ENCODE measurements at regions not wholly inside any gene's neighbourhood (a gene's known extent, or its start where the extent isn't known, plus 50 kb on each side); places are given as distances from the start of the nearest gene placed in this dataset.

DNA sequence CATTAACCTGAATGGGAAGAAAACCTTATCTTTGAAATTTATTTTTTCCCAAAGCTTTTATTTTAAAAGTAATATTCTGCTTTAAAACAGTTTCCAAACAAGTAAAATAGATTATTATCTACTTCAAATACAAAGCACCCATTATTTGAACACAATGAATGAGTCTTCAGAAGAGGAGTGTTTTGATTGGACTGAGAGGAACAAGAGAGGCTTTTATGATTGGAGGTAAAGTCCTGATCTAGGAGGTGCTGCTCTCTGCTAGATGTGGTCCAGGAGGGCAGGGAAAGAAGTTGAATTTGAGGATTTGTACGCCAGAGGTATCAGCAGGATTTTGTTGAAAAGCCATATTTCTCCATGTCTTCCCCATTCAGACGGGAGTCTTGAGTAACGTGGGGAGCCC lies 900.7 kb downstream of the SOCS6 start:
- DNase-seq: no peak

DNA sequence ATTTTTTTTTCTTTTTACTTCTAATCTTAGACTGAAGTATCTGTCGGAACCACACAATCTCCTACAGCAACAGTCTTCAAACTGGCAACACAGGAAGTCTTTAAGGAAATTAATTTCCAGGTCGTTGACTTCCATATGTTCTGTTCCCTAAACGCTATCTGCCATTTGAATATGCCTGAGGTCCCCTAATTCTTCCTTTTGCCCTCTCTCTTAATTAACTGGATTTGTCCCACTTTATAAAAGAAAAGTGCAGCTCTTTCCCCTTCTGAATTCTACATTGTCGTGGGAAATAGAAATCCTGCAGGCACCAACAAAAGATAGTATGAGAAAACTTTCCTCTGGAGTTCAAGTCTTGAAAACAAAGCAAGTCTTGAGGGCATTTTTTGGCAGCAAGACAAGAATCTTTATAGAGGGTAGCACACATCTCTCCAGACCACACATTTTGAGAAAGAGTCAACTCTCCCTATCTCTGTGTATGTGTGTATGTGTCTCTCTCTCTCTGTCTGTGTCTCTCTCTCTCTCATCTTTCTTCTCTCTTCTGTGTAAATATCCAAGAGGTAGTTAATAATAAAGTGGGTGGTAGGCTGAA lies 879.8 kb downstream of the SOCS6 start:
- no peak for DNase-seq

DNA sequence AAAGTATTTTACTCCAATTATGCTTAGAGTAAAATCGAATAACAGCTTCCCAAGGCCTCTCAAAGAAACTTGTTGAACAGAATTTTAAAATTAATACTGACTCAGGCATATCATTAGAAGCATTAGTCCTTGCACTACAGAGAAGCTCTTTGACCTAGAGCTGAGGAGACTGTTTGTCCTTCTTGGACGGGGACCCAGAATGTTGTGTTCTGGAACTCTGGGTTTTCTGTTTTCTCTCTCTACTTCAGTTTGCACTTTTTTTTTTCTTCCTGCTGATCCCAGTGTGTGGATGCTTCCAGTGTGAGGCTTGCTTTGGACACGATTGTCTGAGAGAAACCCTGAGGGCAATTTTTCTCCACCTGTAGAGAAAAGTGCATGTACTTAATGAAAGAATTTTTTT lies 847.6 kb downstream of the SOCS6 start:
- no peak for DNase-seq

DNA sequence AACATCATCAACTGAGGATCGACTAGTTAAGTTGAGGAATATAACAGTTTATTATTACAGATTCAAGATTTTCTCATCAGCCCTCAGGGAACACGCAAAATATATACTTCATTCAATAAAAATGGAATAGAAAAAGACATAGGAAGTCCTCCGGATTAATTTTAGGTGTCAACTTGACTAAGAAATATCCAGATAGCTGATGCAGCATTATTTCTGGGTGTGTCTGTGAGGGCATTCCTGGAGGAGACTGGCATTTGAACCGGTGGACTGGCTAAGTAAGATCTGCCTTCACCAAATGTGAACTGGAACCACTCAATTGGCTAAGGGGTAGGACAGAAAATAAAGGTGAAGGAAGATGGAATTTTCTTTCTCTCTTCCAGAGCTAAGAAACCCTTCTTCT lies 845.3 kb downstream of the SOCS6 start:
- DNase-seq: no peak

DNA sequence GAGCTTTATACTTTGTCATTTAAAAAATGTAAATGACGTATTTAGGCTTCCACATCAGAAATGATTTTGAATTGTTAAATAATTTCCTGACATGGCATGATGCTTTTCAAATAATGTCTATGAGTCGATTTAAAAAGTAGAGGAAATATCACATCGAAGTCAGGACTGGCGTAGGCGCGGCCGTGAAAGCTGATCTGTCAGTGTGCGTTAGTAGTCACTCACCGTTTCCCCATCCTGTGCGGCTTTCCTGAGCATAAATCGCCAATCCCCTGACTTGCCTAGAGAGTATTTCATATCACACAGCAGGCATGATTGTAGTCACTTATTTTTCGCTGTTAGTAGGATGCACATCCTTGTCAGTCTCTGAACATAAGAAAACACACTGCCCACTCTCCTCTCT lies 843.1 kb downstream of the SOCS6 start:
- no peak for DNase-seq

DNA sequence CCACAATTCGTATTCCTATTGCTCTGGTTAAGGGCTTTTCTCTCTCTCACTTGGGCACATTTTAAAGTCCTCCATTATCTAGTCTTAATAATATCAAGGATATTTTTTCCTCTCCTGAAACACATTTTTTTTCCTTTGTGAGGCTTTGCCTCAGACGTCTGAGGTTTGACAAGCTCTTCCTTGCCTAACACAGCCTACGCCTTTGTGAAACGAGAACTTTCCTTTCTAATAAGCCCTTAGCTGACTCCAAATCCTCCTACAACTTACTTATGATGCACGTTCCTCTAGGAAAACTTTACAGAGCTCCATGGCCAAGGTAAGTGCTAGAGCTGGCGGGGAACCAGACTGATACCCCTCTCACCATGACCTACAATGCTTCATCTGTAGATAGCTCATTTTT lies 841.5 kb downstream of the SOCS6 start:
- no peak for DNase-seq

DNA sequence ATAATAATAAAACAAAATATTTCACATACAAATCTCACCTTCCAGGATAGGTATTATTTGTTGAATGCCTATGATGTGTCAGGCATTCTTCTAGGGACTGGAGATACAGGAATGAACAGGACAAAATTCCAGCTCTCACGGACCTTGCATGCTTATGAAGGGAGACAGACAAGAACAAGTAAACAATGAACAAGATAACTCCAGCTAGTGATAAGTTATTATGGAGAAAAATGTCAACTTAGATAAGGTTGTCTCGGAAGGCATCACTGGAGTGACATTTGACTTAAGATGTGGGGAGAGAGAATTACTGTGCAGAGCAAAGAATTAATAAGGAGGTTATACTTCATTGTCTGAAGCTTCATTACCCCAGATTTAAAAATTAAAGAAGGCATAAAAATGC lies 836.7 kb downstream of the SOCS6 start:
- no peak for DNase-seq

DNA sequence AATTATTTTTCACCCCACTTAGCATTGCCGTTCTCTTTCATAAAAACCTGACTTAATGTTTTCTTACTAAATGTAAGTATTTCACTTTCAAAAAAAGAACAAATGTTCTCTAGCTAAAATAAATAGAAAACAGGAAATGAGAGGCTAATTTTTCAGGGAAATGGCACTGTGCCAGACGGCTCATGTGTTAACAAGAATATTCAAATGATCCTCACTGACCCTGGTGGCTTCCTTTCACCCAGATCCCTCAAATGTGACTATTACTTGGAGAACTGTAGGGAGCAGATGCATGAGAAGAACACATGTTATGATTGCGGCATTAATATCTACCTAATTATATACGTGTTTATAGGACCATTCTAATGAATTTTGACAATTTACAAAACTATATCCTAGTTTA lies 827.7 kb downstream of the SOCS6 start:
- no peak for DNase-seq

DNA sequence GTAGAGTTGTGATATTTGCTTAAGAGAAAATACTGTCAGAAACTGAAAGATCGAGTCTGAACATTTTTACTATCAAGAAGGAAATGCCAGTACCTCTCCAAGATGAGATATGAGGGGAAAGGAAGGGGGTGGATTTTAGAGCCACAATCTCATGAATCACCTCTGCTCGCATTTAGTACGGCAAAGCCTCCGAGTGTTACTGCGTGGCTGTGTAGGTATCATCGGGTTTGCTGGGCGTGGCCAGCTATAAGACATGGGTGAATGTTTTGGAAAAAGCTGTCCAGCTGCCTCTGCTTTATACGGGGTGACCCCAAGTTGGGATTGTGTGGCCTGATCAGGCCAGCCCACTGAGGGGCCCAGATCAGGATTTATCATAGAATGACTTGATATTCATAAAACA lies 826.4 kb downstream of the SOCS6 start:
- no peak for DNase-seq

DNA sequence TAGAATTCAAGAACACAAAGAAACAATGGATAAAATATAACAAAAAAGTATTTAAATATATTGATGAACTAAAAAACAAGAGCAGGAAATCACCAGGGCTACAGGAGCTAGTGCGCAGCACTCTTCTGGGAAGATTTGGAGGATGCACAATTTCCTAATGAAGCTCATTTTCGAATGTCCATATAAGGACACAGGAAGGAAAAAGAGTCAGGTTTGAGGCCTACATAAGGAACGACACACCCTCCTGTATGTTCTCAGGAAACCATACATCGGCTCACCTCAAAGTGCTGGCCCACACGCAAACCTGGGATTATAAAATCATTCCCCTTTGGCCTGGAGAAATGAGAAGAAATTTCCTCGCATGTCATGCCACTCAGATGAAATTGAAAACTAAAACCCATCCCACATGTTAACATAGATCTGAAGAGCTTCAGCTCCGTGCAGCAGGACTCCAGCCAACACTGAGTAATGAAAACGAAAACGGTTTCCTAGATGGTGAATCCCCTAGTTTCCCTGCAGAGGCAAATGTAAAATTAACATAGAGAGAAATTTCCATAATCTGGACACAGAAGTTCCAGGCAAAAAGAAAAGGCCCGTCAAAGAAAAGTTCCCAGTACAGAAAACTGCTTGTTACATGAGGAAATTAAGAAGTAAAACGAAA lies 825.8 kb downstream of the SOCS6 start:
- DNase-seq: no peak

DNA sequence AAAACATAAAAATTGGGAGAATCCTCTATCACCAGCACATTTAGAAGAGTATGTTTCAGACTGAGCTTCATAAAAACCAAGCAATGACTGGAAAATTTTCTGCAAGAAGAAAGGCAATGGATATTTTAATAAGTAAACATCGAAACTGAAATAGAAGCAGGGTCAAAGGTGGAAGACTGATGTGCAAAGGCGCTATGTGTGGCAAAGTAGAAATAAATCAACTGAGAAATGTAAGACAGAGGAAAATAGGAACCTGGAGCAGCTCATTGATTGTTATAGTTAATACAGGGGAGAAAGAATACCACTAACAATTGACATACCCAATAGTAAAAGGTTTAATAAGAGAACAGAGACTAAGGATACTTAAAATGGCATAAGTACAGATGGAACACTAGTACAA lies 818.4 kb downstream of the SOCS6 start:
- DNase-seq: no peak

DNA sequence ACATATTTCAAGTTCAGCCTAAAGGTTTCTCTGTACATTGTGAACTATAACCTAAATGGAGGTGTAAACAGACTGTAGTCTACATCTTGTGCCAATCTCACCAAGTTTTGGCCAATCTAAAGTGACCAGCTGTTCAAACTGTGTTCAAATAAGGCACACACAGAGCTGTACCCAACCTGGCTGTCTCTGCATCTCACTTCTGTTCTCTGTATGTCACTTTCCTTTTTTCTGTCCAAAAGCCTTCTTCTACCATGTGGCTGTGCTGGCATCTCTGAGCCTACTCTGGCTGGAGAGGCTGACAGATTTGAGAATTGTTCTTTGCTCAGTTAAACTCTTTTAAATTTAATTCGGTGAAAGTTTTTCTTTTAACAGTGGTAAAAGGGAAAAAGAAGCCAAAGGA lies 817.9 kb downstream of the SOCS6 start:
- no peak for DNase-seq

DNA sequence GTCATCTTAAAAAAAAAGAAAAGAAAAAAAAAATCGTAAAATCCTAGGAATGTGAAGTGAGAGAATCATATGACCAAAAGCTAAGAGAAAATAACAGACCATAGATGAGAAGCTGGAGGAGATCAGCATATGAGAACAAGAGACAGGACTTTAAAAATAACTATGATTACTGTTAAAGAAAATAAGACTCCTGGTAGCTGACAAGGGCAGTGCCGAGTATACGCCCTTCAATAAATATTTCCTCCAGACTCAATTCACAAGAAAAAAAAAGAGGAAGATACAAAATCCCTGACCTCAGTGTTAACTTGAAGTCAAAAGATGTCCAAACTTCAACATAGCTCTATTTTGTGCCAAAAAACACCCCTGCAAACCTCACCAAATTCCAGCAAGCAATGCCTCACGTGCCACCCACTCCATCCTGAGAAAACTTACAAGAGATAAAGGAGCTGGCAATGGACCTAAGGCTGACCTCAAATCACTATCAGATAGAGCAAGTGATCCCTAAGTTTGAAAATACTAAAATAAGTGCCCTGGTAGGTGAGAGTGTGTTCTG lies 817.2 kb downstream of the SOCS6 start:
- DNase-seq: no peak

DNA sequence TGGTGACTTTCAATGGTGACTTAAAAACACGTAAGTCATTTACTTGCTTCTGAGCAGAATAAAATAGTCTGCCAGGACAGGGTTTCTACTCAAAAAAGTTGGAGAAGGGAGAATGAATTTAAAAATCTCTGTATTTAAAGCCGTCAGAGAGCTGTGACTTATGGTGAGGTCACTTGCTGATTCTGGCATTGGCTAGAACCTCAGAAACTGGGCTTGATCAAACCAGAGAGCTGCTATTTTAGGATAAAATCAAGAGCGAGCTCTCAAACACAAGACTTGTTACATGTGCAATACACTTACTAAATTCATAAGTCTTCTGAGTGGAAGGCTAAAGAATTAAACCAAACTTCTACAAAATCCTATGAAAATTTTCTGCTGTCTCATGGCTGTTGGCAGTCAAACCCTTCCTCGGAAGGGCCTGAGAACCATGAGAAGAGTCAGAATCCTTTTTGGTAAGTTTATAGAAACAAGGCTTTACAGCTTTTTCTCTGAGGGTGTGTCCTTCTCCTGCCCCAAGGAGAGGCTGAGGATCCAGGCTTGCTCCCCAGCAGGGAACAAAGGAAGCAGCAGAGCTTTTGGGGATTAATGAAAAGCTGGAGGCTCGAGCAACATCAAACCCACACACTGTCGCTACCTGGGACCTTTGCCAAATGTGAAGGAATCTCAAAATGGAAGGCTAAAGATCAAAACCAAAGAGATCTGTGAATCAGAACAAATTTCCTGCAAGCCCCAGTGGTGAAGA lies 816.4 kb downstream of the SOCS6 start:
- no peak for DNase-seq

DNA sequence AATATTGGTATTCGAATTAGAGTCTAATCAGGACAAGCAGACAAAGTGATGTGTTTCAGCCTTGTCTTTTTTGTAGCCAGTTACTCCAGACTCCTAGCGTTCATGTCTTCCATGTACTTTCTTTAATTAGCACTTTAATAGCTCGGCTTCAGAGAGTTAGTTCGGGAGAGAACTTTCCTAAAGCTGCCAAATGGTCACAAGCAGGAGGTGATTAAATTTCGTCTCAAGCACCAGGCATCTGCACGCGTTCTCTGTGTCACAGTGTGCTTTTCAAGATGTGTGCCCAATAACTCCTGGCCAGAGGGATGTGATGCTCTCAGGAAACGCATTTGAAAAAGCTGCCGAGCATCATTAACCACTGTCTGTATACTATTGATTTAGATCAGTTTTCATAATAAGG lies 790.8 kb downstream of the SOCS6 start:
- no peak for DNase-seq

DNA sequence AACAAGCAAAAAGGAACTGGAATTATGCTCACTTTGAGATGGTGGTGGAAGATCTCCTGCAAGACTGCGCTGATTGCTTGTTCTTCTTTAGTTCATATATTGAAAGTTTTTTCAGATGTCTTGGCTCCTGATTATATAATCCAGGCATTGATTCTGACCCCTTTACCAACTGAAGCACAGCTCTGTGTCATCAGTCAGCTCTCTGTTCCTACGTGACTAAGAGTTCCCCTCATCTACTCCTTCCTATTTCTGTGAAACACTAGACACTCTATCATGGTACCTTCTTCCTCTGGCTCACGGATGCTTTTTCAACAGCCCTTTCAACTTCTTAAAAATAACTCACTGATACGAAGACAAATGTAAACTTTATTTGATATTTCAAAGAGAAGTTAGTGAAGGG lies 788.6 kb downstream of the SOCS6 start:
- DNase-seq: no peak

DNA sequence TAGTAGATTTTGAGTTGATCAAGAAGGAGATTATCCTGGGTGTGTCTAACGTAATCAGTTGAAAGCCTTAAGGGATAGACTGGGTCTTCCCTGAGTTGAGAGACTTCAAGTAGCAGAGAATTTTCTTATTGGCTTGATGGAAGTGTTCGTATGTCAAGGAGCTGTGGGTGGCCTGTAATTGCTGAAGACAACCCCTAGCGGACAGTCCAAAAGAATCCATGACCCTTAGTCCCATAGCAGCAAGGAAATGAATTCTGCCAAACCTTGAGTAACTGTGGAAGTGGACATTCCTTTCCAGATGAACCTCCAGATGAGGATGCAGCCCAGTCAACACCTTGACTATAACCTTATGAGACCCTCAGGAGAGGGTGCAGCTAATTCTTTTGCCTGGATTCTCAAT lies 786.3 kb downstream of the SOCS6 start:
- no peak for DNase-seq

DNA sequence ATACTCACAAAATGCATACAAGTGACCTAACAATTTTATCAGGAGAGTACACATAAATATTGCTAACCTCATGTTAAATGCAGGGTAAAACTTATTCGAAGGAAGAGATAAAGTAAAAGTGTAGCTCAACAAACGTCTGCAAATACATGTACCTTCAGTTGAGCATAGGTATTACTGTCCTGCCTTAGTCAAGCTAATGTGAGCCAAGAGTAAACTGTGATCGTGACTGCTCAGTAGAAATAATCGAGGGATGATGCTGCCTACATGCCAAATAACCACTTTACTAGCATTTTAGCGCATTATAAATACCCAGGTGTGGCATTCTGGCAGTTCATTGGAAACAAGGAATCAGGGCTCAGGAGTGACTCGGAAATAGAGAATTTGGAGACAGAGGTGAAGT lies 779.5 kb downstream of the SOCS6 start:
- no peak for DNase-seq

DNA sequence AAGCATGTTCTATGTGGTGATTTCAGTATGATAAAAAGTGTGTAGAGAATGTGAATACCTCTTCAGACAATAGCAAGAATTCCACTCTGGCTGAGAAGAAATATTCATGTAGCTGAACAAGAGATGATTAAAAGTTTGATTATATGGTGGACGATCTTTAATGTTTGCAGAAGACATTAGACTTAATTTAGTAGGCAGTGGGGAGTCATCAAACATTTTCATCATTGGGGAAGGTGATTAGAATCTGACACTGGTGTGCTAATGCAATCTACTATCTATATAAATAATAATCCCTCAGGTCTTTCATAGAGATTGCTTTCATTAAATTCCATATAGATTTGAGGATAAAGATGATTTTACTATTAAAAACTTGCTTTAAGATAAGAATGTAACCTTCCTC lies 761.0 kb downstream of the SOCS6 start:
- DNase-seq: no peak

DNA sequence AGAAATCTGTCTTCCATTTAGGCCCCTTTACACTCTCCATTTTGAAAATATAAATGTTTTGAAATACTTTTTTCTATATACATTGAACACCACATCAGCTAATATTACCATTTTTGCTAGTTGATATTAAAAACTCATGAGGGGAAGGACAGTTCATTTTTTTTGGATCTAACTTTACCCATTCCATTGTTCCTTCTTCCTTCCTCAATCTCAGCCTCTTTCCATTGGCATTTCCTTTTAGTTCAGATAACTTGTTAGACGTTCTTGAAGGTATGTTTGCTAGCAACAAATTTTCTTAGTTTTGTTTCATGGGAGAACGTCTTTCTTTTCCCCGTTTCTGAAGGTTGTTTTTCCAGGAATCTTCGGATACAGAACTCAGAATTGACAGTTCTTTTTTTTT lies 759.0 kb downstream of the SOCS6 start:
- no peak for DNase-seq

DNA sequence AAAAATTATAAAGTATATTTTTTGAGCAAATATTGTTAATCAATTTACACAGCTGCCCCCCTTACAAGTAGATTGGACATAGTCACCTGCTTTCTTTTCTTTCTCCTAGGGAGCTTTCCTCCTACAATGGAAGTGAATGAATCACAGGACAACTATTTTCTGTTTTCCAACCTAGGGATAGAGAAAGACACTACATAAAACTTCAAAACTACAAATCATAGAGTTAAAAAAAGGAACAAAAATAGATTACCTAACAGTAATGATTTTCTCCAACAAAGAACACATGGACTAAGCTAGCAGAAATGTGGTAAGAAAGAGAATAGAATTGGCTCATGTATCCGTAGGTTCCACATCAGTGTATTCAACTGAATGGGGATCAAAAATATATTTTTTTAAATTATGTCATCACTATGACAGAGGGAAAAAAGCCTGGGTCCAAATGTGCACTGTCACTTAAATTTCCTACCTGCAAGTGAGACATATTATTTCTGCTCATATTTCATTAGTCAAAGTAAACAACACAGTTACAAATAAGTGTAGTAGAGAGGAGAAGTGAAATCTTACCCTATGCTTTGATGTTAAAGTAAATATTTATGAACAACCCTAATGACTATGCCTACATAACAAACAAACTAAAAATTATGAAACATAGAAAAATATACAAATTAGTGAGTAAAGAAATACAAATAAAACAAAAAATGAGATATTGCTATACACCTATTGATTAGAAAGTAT lies 756.7 kb downstream of the SOCS6 start:
- DNase-seq: no peak

DNA sequence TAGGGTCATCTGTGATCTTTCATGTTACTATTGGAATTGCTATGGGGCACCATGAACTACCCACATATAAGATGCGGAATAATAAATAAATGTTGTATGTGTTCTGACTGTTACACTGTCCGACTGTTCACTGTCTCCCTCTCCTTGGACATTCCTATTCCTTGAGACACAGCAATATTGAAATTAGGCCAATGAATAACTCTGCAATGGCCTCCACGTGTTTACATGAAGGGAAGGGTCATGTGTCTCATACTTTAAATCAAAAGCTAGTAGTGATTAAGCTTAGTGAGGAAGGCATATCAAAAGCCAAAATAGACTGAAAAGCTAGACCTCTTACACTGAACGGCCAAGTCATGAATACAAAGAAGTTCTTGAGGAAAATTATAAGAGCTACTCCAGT lies 751.3 kb downstream of the SOCS6 start:
- no peak for DNase-seq

DNA sequence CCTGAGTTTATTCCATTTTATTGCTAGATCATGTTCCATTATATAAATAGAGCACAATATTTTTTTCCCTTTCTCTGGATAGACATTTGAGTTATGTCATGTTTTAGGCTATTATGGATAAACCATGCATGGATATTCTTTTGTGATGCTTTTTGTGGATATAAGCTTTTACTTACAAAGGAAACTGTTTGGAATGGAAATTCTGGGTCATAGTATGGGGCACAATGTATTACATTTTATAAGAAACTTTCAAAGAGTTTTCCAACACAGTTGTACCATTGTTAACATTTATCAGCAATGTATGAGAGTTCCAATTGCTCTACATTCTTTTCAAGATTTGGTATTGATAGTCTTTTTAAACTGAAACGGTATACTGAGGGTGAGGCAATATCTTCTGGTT lies 749.4 kb downstream of the SOCS6 start:
- no peak for DNase-seq

DNA sequence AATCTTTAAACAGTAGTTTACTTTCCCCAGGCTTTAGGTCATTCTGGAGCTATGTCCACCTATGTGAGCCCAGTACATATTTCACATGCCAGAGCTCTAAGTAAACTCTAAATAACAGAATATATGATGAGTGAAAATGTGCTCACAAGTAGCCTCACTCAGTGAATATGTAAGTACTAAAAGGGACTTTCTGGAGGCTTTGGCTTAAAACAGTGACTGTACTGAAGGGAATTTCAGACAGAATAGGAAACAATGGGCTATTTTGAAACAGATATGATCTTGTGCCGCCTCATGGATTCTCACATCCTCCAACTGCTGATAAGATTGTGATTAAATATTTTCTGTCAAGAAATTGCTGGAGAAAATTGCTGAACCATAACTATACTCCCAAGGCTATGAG lies 747.9 kb downstream of the SOCS6 start:
- DNase-seq: no peak

Data from activated CD4-positive, alpha-beta T cell treated with anti-CD3 and anti-CD28 coated beads, Interleukin-10, Interleukin-2, amounts not matched to agents 100 ng/mL and 50 ng/mL, durations not matched to agents 16 hours and 8 hours (primary cell).